ENCODE measurements at regions not wholly inside any gene's neighbourhood (a gene's known extent, or its start where the extent isn't known, plus 50 kb on each side); places are given as distances from the start of the nearest gene placed in this dataset.

DNA sequence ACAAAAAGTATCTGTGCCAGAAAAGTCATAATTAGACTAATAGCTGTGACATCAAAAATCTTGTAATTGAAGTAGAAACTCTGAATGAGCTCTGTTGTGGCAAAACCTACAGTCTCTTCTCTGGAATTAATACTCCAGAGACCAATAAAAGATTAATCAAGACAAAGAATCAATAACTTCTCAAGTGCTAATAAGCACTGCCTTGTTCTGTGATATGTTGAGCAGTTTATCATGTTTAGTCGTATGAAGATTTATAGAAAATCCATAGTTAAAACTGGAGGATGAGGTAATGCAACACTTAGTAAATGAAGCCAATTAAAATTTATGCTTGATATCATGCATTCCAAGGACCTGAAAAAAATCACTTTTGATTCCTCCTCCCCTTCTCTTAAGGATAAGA, 72.3 kb upstream of the RNF32 start:
- TF ChIP-seq, protein P1, sequence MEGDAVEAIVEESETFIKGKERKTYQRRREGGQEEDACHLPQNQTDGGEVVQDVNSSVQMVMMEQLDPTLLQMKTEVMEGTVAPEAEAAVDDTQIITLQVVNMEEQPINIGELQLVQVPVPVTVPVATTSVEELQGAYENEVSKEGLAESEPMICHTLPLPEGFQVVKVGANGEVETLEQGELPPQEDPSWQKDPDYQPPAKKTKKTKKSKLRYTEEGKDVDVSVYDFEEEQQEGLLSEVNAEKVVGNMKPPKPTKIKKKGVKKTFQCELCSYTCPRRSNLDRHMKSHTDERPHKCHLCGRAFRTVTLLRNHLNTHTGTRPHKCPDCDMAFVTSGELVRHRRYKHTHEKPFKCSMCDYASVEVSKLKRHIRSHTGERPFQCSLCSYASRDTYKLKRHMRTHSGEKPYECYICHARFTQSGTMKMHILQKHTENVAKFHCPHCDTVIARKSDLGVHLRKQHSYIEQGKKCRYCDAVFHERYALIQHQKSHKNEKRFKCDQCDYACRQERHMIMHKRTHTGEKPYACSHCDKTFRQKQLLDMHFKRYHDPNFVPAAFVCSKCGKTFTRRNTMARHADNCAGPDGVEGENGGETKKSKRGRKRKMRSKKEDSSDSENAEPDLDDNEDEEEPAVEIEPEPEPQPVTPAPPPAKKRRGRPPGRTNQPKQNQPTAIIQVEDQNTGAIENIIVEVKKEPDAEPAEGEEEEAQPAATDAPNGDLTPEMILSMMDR (IDR thresholded peaks at IDR 0.05), result no peak
- TF ChIP-seq POLR2AphosphoS5 (IDR thresholded peaks at IDR 0.05), result no peak
- TF ChIP-seq POLR2A (IDR thresholded peaks at IDR 0.05), result no peak

Data from breast epithelium (tissue), 3 donors.